ENCODE measurements at regions not wholly inside any gene's neighbourhood (a gene's known extent, or its start where the extent isn't known, plus 50 kb on each side); places are given as distances from the start of the nearest gene placed in this dataset.

GRCh38 chr3:25861566-25861965, 71.7 kb downstream of the OXSM start:
- H4K20me1 ChIP-seq (ENCODE audit: control insufficient read depth, extremely low read depth, insufficient read depth, low read length): no peaks in the 10 kb centered on the region
- no peak for DNase-seq (ENCODE audit: low read depth, low spot score)
- H3K4me1 ChIP-seq (ENCODE audit: control insufficient read depth, extremely low read depth, insufficient read depth, low read length): no peaks in the 10 kb centered on the region
- H3K27ac ChIP-seq (ENCODE audit: control insufficient read depth, insufficient read depth, low read length): no peak overlapping the region
- no peak overlapping the region for H3K4me2 ChIP-seq (ENCODE audit: control insufficient read depth, extremely low read depth, insufficient read depth, low read depth, low read length)
- dilution Hi-C loops (cut with MboI; ENCODE audit: extremely low pct_ligation_motif_present, low sequenced_read_pairs): no loop called here
- TF ChIP-seq CTCF (optimal IDR thresholded peaks at IDR 0.05 in 1 of 3, IDR thresholded peaks at IDR 0.05 in 1 of 3, conservative IDR thresholded peaks at IDR 0.05 in 1 of 3; ENCODE audit: extremely low read depth in 1 of 3, insufficient read depth in 2 of 3, low read length in 3 of 3) (no peak), EZH2 (IDR thresholded peaks at IDR 0.05; ENCODE audit: low read length) (no peak)
- H3K9ac ChIP-seq (ENCODE audit: control insufficient read depth, extremely low read depth, insufficient read depth, low read length): no peak overlapping the region
- no peaks in the 10 kb centered on the region for H3K36me3 ChIP-seq (ENCODE audit: control insufficient read depth in 2 of 2, extremely low read depth in 1 of 2, insufficient read depth in 2 of 2, low read length in 2 of 2)
- H3K79me2 ChIP-seq (ENCODE audit: control insufficient read depth, insufficient read depth, low read length): no peaks in the 10 kb centered on the region
- H3K9me3 ChIP-seq (ENCODE audit: control insufficient read depth, low read depth, low read length): no peaks in the 10 kb centered on the region
- H3K4me3 ChIP-seq (ENCODE audit: control insufficient read depth in 2 of 3, extremely low read depth in 1 of 3, insufficient read depth in 2 of 3, low read depth in 1 of 3, low read length in 3 of 3): no peak overlapping the region
- no peaks in the 10 kb centered on the region for H3K9me1 ChIP-seq (ENCODE audit: control insufficient read depth, extremely low read depth, insufficient read depth, low read length)
- no peak overlapping the region for H2AFZ ChIP-seq (ENCODE audit: control insufficient read depth, low read length)
- FAIRE-seq: no peak
- no peaks in the 10 kb centered on the region for H3K27me3 ChIP-seq (ENCODE audit: control insufficient read depth, extremely low read depth, insufficient read depth, low read length)

GRCh38 chr3:25863011-25863415, 73.1 kb downstream of the OXSM start:
- Histone ChIP-seq H3K4me1 (ENCODE audit: control insufficient read depth, extremely low read depth, insufficient read depth, low read length) (no peaks in the 10 kb centered on the region), H3K36me3 (ENCODE audit: control insufficient read depth in 2 of 2, extremely low read depth in 1 of 2, insufficient read depth in 2 of 2, low read length in 2 of 2) (no peaks in the 10 kb centered on the region), H3K4me3 (ENCODE audit: control insufficient read depth in 2 of 3, extremely low read depth in 1 of 3, insufficient read depth in 2 of 3, low read depth in 1 of 3, low read length in 3 of 3) (no peak overlapping the region), H3K9me3 (ENCODE audit: control insufficient read depth, low read depth, low read length) (no peaks in the 10 kb centered on the region), H3K27me3 (ENCODE audit: control insufficient read depth, extremely low read depth, insufficient read depth, low read length) (no peaks in the 10 kb centered on the region), H3K4me2 (ENCODE audit: control insufficient read depth, extremely low read depth, insufficient read depth, low read depth, low read length) (no peak overlapping the region), H3K9ac (ENCODE audit: control insufficient read depth, extremely low read depth, insufficient read depth, low read length) (no peak overlapping the region), H3K27ac (ENCODE audit: control insufficient read depth, insufficient read depth, low read length) (no peak overlapping the region), H3K9me1 (ENCODE audit: control insufficient read depth, extremely low read depth, insufficient read depth, low read length) (no peaks in the 10 kb centered on the region), H3K79me2 (ENCODE audit: control insufficient read depth, insufficient read depth, low read length) (no peaks in the 10 kb centered on the region), H2AFZ (ENCODE audit: control insufficient read depth, low read length) (no peak overlapping the region), H4K20me1 (ENCODE audit: control insufficient read depth, extremely low read depth, insufficient read depth, low read length) (no peaks in the 10 kb centered on the region)
- FAIRE-seq: no peak
- dilution Hi-C loops (cut with MboI; ENCODE audit: extremely low pct_ligation_motif_present, low sequenced_read_pairs): no loop called here
- no peak for DNase-seq (ENCODE audit: low read depth, low spot score)
- TF ChIP-seq EZH2 (IDR thresholded peaks at IDR 0.05; ENCODE audit: low read length): no peak

- H3K27me3 ChIP-seq (ENCODE audit: control insufficient read depth, extremely low read depth, insufficient read depth, low read length): no peaks in the 10 kb centered on the region
- H3K4me1 ChIP-seq (ENCODE audit: control insufficient read depth, extremely low read depth, insufficient read depth, low read length): no peaks in the 10 kb centered on the region
- no peaks in the 10 kb centered on the region for H3K36me3 ChIP-seq (ENCODE audit: control insufficient read depth in 2 of 2, extremely low read depth in 1 of 2, insufficient read depth in 2 of 2, low read length in 2 of 2)
- H3K9me1 ChIP-seq (ENCODE audit: control insufficient read depth, extremely low read depth, insufficient read depth, low read length): no peaks in the 10 kb centered on the region
- H3K79me2 ChIP-seq (ENCODE audit: control insufficient read depth, insufficient read depth, low read length): no peaks in the 10 kb centered on the region
- TF ChIP-seq CTCF (optimal IDR thresholded peaks at IDR 0.05 in 1 of 3, IDR thresholded peaks at IDR 0.05 in 1 of 3, conservative IDR thresholded peaks at IDR 0.05 in 1 of 3; ENCODE audit: extremely low read depth in 1 of 3, insufficient read depth in 2 of 3, low read length in 3 of 3) (no peak), EZH2 (IDR thresholded peaks at IDR 0.05; ENCODE audit: low read length) (no peak)
- H3K27ac ChIP-seq (ENCODE audit: control insufficient read depth, insufficient read depth, low read length): no peak overlapping the region
- H3K4me3 ChIP-seq (ENCODE audit: control insufficient read depth in 2 of 3, extremely low read depth in 1 of 3, insufficient read depth in 2 of 3, low read depth in 1 of 3, low read length in 3 of 3): no peak overlapping the region
- DNase-seq (ENCODE audit: low read depth, low spot score) (no peak), FAIRE-seq (no peak)
- H4K20me1 ChIP-seq (ENCODE audit: control insufficient read depth, extremely low read depth, insufficient read depth, low read length): no peaks in the 10 kb centered on the region
- no peaks in the 10 kb centered on the region for H3K9me3 ChIP-seq (ENCODE audit: control insufficient read depth, low read depth, low read length)
- no peak overlapping the region for H3K9ac ChIP-seq (ENCODE audit: control insufficient read depth, extremely low read depth, insufficient read depth, low read length)
- no peak overlapping the region for H3K4me2 ChIP-seq (ENCODE audit: control insufficient read depth, extremely low read depth, insufficient read depth, low read depth, low read length)
- H2AFZ ChIP-seq (ENCODE audit: control insufficient read depth, low read length): no peak overlapping the region
- dilution Hi-C loops (cut with MboI; ENCODE audit: extremely low pct_ligation_motif_present, low sequenced_read_pairs): no loop called here
These were observed 73.6 kb downstream of the OXSM start for GRCh38 chr3:25863416-25863959.

Measured in keratinocyte (primary cell).